DOHH2 (cell line): ENCODE measurements at regions not wholly inside any gene's neighbourhood (a gene's known extent, or its start where the extent isn't known, plus 50 kb on each side); places are given as distances from the start of the nearest gene placed in this dataset.

Experiments used
- CTCF ChIP-seq: fragments of 200-600 bp; sonication (generic); IDR thresholded peaks from one replicate; pipeline ENCODE4 v1.5.1; 2014; ENCODE audit warnings: antibody characterized with exemption, mild to moderate bottlenecking, low read depth, low read length; ENCODE audit not compliant: poor library complexity, severe bottlenecking
- EZH2phosphoT487 ChIP-seq: fragments of 200-600 bp; sonication (generic); IDR thresholded peaks from 2 replicates; pipeline ENCODE4 v1.6.1; 2017; ENCODE audit warnings: borderline replicate concordance, mild to moderate bottlenecking, antibody characterized with exemption, low read length, moderate library complexity, mixed read lengths

- TF ChIP-seq CTCF, result no peak
- TF ChIP-seq EZH2phosphoT487, result no peak
These were observed 72.7 kb downstream of the SEM1 start for GRCh38 chr7:96636979-96637378.
